ENCODE measurements at regions not wholly inside any gene's neighbourhood (a gene's known extent, or its start where the extent isn't known, plus 50 kb on each side); places are given as distances from the start of the nearest gene placed in this dataset.

DNA sequence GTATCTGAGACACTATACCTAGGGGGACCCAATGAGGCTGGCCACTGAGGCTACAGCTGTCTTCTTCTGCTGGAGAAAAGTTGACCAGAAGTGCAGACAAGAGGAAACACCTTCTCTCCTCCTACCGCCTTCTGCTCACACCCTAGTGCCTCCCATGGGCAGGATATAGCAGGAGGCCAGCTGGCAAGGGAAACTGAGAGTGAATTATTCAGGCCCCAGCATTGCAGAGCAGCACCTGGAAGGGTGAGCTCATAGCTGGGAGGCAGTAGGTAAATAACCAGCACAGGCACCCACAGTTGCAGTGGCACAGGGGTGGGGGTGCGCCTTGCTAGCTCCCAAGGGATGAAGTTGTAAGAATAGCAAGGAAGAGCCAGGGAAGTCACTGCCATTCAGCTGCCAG, 267.4 kb upstream of the NCAM1 start:
- H3K27ac ChIP-seq (ENCODE audit: low read depth in 1 of 2, low read length in 2 of 2) = no peak overlapping the region
- WGBS = 88% methylated on average over 2 of the region's 2 CpGs
- no peak overlapping the region for H3K9ac ChIP-seq (ENCODE audit: low read depth in 1 of 2, low read length in 2 of 2)
- TF ChIP-seq ATF3 (IDR thresholded peaks at IDR 0.05) (no peak), HNF4A (conservative IDR thresholded peaks at IDR 0.05) (no peak), ZBTB33 (IDR thresholded peaks at IDR 0.05) (no peak), EGR1 (IDR thresholded peaks at IDR 0.05; ENCODE audit: low read depth in 2 of 2) (no peak), YY1 (IDR thresholded peaks at IDR 0.05) (no peak), SP1 (IDR thresholded peaks at IDR 0.05) (no peak), TAF1 (conservative IDR thresholded peaks at IDR 0.05) (no peak), JUND (IDR thresholded peaks at IDR 0.05) (no peak), GABPA (IDR thresholded peaks at IDR 0.05 in 1 of 2, conservative IDR thresholded peaks at IDR 0.05 in 1 of 2) (no peak)
- TF ChIP-seq, protein P1, sequence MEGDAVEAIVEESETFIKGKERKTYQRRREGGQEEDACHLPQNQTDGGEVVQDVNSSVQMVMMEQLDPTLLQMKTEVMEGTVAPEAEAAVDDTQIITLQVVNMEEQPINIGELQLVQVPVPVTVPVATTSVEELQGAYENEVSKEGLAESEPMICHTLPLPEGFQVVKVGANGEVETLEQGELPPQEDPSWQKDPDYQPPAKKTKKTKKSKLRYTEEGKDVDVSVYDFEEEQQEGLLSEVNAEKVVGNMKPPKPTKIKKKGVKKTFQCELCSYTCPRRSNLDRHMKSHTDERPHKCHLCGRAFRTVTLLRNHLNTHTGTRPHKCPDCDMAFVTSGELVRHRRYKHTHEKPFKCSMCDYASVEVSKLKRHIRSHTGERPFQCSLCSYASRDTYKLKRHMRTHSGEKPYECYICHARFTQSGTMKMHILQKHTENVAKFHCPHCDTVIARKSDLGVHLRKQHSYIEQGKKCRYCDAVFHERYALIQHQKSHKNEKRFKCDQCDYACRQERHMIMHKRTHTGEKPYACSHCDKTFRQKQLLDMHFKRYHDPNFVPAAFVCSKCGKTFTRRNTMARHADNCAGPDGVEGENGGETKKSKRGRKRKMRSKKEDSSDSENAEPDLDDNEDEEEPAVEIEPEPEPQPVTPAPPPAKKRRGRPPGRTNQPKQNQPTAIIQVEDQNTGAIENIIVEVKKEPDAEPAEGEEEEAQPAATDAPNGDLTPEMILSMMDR (IDR thresholded peaks at IDR 0.05; ENCODE audit: low read depth, low read length, missing input control) = no peak
- H3K4me3 ChIP-seq (ENCODE audit: low read depth in 1 of 3, low read length in 3 of 3) = no peak overlapping the region
- H3K36me3 ChIP-seq (ENCODE audit: control insufficient read depth in 4 of 4, insufficient read depth in 3 of 4, low read depth in 1 of 4, low read length in 3 of 4) = no peaks in the 10 kb centered on the region
- H3K9me3 ChIP-seq (ENCODE audit: control insufficient read depth in 4 of 4, low read length in 3 of 4) = no peaks in the 10 kb centered on the region
- H3K27me3 ChIP-seq (ENCODE audit: control insufficient read depth in 4 of 4, insufficient read depth in 4 of 4, low read length in 3 of 4) = peaks cover 0 to 5% (median 2%) of the 10 kb centered on the region in 4 donors
- DNase-seq (ENCODE audit: low spot score) = no peak
- no peaks in the 10 kb centered on the region for H3K4me1 ChIP-seq (ENCODE audit: control insufficient read depth in 4 of 4, insufficient read depth in 4 of 4, low read length in 3 of 4)

DNA sequence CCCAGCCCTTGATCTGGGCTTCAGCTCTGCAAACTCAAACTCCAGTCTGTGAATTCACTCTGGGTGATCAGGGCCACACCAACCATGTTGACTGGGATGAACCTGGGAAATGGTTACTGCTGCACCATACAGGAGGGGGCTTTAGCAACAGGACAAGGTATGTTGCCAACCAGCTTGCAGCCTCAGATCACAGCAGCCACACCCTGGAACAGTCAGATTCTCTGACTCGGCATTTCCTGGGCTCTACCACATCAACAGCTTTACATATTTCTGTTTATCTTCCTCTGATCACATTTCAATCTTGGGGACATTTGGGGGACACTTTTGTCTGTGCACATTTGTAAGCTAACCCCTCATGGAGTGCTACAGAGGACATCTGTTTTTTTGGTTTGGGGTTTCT, 267.0 kb upstream of the NCAM1 start:
- 84% methylated on average over 1 of the region's 1 CpG for WGBS
- no peak for DNase-seq (ENCODE audit: low spot score)
- H3K4me1 ChIP-seq (ENCODE audit: control insufficient read depth in 4 of 4, insufficient read depth in 4 of 4, low read length in 3 of 4) = no peaks in the 10 kb centered on the region
- no peak for TF ChIP-seq FOXA2 (IDR thresholded peaks at IDR 0.05)
- TF ChIP-seq HNF4A (conservative IDR thresholded peaks at IDR 0.05) = no peak
- no peak for TF ChIP-seq TAF1 (conservative IDR thresholded peaks at IDR 0.05)
- TF ChIP-seq, protein P2, sequence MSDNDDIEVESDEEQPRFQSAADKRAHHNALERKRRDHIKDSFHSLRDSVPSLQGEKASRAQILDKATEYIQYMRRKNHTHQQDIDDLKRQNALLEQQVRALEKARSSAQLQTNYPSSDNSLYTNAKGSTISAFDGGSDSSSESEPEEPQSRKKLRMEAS (IDR thresholded peaks at IDR 0.05) = no peak
- TF ChIP-seq RAD21 (IDR thresholded peaks at IDR 0.05) = no peak
- TF ChIP-seq ATF3 (IDR thresholded peaks at IDR 0.05) = no peak
- no peak for TF ChIP-seq FOXA1 (IDR thresholded peaks at IDR 0.05)
- TF ChIP-seq HNF4G (IDR thresholded peaks at IDR 0.05) = no peak
- no peak for TF ChIP-seq GABPA (IDR thresholded peaks at IDR 0.05 in 1 of 2, conservative IDR thresholded peaks at IDR 0.05 in 1 of 2)
- no peak for TF ChIP-seq RXRA (IDR thresholded peaks at IDR 0.05)
- no peak for TF ChIP-seq SP1 (IDR thresholded peaks at IDR 0.05)
- TF ChIP-seq EGR1 (IDR thresholded peaks at IDR 0.05; ENCODE audit: low read depth in 2 of 2) = no peak
- TF ChIP-seq, protein P1 (IDR thresholded peaks at IDR 0.05; ENCODE audit: low read depth, low read length, missing input control) = no peak
- TF ChIP-seq, protein P3, sequence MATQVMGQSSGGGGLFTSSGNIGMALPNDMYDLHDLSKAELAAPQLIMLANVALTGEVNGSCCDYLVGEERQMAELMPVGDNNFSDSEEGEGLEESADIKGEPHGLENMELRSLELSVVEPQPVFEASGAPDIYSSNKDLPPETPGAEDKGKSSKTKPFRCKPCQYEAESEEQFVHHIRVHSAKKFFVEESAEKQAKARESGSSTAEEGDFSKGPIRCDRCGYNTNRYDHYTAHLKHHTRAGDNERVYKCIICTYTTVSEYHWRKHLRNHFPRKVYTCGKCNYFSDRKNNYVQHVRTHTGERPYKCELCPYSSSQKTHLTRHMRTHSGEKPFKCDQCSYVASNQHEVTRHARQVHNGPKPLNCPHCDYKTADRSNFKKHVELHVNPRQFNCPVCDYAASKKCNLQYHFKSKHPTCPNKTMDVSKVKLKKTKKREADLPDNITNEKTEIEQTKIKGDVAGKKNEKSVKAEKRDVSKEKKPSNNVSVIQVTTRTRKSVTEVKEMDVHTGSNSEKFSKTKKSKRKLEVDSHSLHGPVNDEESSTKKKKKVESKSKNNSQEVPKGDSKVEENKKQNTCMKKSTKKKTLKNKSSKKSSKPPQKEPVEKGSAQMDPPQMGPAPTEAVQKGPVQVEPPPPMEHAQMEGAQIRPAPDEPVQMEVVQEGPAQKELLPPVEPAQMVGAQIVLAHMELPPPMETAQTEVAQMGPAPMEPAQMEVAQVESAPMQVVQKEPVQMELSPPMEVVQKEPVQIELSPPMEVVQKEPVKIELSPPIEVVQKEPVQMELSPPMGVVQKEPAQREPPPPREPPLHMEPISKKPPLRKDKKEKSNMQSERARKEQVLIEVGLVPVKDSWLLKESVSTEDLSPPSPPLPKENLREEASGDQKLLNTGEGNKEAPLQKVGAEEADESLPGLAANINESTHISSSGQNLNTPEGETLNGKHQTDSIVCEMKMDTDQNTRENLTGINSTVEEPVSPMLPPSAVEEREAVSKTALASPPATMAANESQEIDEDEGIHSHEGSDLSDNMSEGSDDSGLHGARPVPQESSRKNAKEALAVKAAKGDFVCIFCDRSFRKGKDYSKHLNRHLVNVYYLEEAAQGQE (IDR thresholded peaks at IDR 0.05) = no peak
- no peak for TF ChIP-seq ZBTB33 (IDR thresholded peaks at IDR 0.05)
- H3K36me3 ChIP-seq (ENCODE audit: control insufficient read depth in 4 of 4, insufficient read depth in 3 of 4, low read depth in 1 of 4, low read length in 3 of 4) = no peaks in the 10 kb centered on the region
- no peaks in the 10 kb centered on the region for H3K9me3 ChIP-seq (ENCODE audit: control insufficient read depth in 4 of 4, low read length in 3 of 4)
- H3K9ac ChIP-seq (ENCODE audit: low read depth in 1 of 2, low read length in 2 of 2) = no peak overlapping the region
- H3K27ac ChIP-seq (ENCODE audit: low read depth in 1 of 2, low read length in 2 of 2) = no peak overlapping the region
- H3K4me3 ChIP-seq (ENCODE audit: low read depth in 1 of 3, low read length in 3 of 3) = no peak overlapping the region
- peaks cover 0 to 5% (median 2%) of the 10 kb centered on the region in 4 donors for H3K27me3 ChIP-seq (ENCODE audit: control insufficient read depth in 4 of 4, insufficient read depth in 4 of 4, low read length in 3 of 4)

Data from liver (tissue), 8 donors.